WTC11 (cell line): ENCODE measurements at regions not wholly inside any gene's neighbourhood (a gene's known extent, or its start where the extent isn't known, plus 50 kb on each side); places are given as distances from the start of the nearest gene placed in this dataset.

Experiments
- ATAC-seq: fragments of 200-7000 bp; cut with Tn5 transposase; 2 replicates; pipeline ENCODE4 v1.10.0; 2021; ENCODE audit warnings: mild to moderate bottlenecking, moderate library complexity
- CTCF ChIA-PET: fragments of 300-600 bp; sonication (Branson Sonifier 250); formaldehyde crosslinking; loops from one replicate; lab custom pipeline; 2021; ENCODE audit warnings: antibody characterized with exemption; lab: Charles Lee
- POLR2A ChIA-PET: fragments of 350-600 bp; sonication (Branson Sonifier 250); formaldehyde crosslinking; loops from one replicate; lab custom pipeline; 2021; ENCODE audit warnings: antibody characterized with exemption; lab: Charles Lee
- DNase-seq: peaks from one replicate; pipeline ENCODE4 v3.0.0; 2021; ENCODE audit warnings: low spot score
- H3K27ac Mint-ChIP-seq: 2 replicates; pipeline ENCODE4 v1.8.0; 2021; ENCODE audit warnings: mixed read lengths
- H3K27me3 Mint-ChIP-seq: 2 replicates; pipeline ENCODE4 v1.8.0; 2021; ENCODE audit warnings: low read depth, mild to moderate bottlenecking, moderate library complexity, mixed read lengths
- H3K36me3 Mint-ChIP-seq: 2 replicates; pipeline ENCODE4 v1.8.0; 2021; ENCODE audit warnings: mixed read lengths
- H3K4me1 Mint-ChIP-seq: 2 replicates; pipeline ENCODE4 v1.8.0; 2022; ENCODE audit warnings: mixed read lengths
- H3K4me3 Mint-ChIP-seq: 2 replicates; pipeline ENCODE4 v1.8.0; 2021; ENCODE audit warnings: mild to moderate bottlenecking, moderate library complexity, mixed read lengths
- H3K9me3 Mint-ChIP-seq: 2 replicates; pipeline ENCODE4 v1.8.0; 2021; ENCODE audit warnings: mixed read lengths
- ELF4 ChIP-seq: sonication (generic); formaldehyde crosslinking; IDR thresholded peaks from 2 replicates; pipeline ENCODE4 v1.8.1; 2022; ENCODE audit warnings: low read depth, mild to moderate bottlenecking, moderate library complexity, missing genetic modification reagents
- FOXP4 ChIP-seq: sonication (generic); formaldehyde crosslinking; IDR thresholded peaks from 2 replicates; pipeline ENCODE4 v1.8.0; 2022; ENCODE audit warnings: mild to moderate bottlenecking, missing genetic modification reagents
- NFATC4 ChIP-seq: fragments of 250-450 bp; sonication (Bioruptor Pico); IDR thresholded peaks from 2 replicates; pipeline ENCODE4 v1.9.0; 2021; ENCODE audit warnings: mild to moderate bottlenecking
- NFYB ChIP-seq: sonication (generic); formaldehyde crosslinking; conservative IDR thresholded peaks from 2 replicates; pipeline ENCODE4 v1.8.0; 2022; ENCODE audit warnings: low read depth, missing genetic modification reagents
- RELA ChIP-seq: sonication (generic); formaldehyde crosslinking; IDR thresholded peaks from 2 replicates; pipeline ENCODE4 v1.8.1; 2022; ENCODE audit warnings: missing genetic modification reagents, mild to moderate bottlenecking, borderline replicate concordance
- TEAD4 ChIP-seq: sonication (generic); formaldehyde crosslinking; IDR thresholded peaks from 2 replicates; pipeline ENCODE4 v1.8.0; 2022; ENCODE audit warnings: mild to moderate bottlenecking, missing genetic modification reagents
- ZNF219 ChIP-seq: sonication (generic); formaldehyde crosslinking; IDR thresholded peaks from 2 replicates; pipeline ENCODE4 v1.8.0; 2023; ENCODE audit warnings: missing genetic modification reagents, mild to moderate bottlenecking, borderline replicate concordance
- ZNF263 ChIP-seq: sonication (generic); formaldehyde crosslinking; IDR thresholded peaks from 2 replicates; pipeline ENCODE4 v1.8.1; 2022; ENCODE audit warnings: low read depth, mild to moderate bottlenecking, moderate library complexity, missing genetic modification reagents
- ZNF425 ChIP-seq: fragments of 250-450 bp; sonication (Bioruptor Pico); conservative IDR thresholded peaks from 2 replicates; pipeline ENCODE4 v1.9.0; 2021; ENCODE audit warnings: mild to moderate bottlenecking
- TF ChIP-seq, protein P1 (sequence below): sonication (generic); formaldehyde crosslinking; conservative IDR thresholded peaks from 2 replicates; pipeline ENCODE4 v1.8.1; 2023; ENCODE audit warnings: mild to moderate bottlenecking, low read depth, missing genetic modification reagents, moderate library complexity
- TF ChIP-seq, protein P2 (sequence below): sonication (generic); formaldehyde crosslinking; IDR thresholded peaks from 2 replicates; pipeline ENCODE4 v1.8.0; 2022; ENCODE audit warnings: missing genetic modification reagents
- TF ChIP-seq, protein P3 (sequence below): fragments of 250-450 bp; sonication (Bioruptor Pico); IDR thresholded peaks from 2 replicates; pipeline ENCODE4 v1.9.0; 2021; ENCODE audit warnings: mild to moderate bottlenecking, borderline replicate concordance

DNA sequence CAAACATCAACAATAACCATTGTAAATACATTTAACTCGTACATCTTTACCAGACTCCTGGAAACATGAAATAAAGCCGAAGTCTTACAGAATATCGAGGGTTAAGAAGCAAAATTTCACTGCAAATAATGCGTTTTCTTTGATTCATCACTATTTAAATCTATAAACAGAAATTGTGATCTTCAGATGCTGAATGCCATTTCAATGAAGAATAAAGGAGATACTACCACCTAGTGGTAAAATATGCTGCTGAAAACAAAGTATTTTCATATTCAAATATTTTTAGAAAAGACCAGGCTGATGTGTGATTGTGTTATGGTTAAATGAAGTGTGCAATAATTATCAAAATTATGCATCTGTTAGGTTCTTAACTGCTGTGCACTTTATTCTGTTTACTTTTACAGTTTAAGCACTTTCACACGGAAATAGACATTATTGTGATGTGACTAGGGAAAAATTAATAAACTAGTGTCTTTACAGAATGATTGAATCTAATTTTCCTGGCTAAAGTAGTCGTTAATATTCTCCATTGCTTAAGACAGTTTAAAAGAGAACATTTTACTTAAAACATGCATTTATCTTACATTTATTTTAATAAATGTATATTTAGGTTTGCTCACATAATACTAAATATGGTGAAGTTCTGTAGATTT lies 1093.1 kb downstream of the MRPL39 start (continued):
- no peak for TF ChIP-seq ELF4
- TF ChIP-seq NFATC4 (CRISPR knock-in tag) = no peak

GRCh38 chr21:24509131-24509530 lies 1098.2 kb downstream of the MRPL39 start:
- POLR2A ChIA-PET = no interaction called here
- Mint-ChIP-seq H3K9me3 (peaks cover 53% of the 10 kb centered on the region), H3K4me3 (no peak overlapping the region), H3K36me3 (peaks cover 35% of the 10 kb centered on the region), H3K27me3 (0 out of 2 replicates have a peak, but pooled peaks cover 3% of the 10 kb centered on the region), H3K27ac (no peak overlapping the region), H3K4me1 (no peaks in the 10 kb centered on the region)
- CTCF ChIA-PET = no interaction called here
- no peak for TF ChIP-seq ZNF263
- DNase-seq = no peak
- no peak for ATAC-seq

- Mint-ChIP-seq H3K4me1 (no peaks in the 10 kb centered on the region), H3K27ac (no peak overlapping the region)
- CTCF ChIA-PET = no interaction called here
- no peak for ATAC-seq
- TF ChIP-seq ZNF219 = no peak
- TF ChIP-seq, protein P1, sequence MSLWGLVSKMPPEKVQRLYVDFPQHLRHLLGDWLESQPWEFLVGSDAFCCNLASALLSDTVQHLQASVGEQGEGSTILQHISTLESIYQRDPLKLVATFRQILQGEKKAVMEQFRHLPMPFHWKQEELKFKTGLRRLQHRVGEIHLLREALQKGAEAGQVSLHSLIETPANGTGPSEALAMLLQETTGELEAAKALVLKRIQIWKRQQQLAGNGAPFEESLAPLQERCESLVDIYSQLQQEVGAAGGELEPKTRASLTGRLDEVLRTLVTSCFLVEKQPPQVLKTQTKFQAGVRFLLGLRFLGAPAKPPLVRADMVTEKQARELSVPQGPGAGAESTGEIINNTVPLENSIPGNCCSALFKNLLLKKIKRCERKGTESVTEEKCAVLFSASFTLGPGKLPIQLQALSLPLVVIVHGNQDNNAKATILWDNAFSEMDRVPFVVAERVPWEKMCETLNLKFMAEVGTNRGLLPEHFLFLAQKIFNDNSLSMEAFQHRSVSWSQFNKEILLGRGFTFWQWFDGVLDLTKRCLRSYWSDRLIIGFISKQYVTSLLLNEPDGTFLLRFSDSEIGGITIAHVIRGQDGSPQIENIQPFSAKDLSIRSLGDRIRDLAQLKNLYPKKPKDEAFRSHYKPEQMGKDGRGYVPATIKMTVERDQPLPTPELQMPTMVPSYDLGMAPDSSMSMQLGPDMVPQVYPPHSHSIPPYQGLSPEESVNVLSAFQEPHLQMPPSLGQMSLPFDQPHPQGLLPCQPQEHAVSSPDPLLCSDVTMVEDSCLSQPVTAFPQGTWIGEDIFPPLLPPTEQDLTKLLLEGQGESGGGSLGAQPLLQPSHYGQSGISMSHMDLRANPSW (CRISPR knock-in tag) = no peak
- no peak for TF ChIP-seq FOXP4 (CRISPR knock-in tag)
- TF ChIP-seq TEAD4 (CRISPR knock-in tag) = no peak
- TF ChIP-seq NFYB = no peak
- no peak for TF ChIP-seq ZNF263
- TF ChIP-seq, protein P2, sequence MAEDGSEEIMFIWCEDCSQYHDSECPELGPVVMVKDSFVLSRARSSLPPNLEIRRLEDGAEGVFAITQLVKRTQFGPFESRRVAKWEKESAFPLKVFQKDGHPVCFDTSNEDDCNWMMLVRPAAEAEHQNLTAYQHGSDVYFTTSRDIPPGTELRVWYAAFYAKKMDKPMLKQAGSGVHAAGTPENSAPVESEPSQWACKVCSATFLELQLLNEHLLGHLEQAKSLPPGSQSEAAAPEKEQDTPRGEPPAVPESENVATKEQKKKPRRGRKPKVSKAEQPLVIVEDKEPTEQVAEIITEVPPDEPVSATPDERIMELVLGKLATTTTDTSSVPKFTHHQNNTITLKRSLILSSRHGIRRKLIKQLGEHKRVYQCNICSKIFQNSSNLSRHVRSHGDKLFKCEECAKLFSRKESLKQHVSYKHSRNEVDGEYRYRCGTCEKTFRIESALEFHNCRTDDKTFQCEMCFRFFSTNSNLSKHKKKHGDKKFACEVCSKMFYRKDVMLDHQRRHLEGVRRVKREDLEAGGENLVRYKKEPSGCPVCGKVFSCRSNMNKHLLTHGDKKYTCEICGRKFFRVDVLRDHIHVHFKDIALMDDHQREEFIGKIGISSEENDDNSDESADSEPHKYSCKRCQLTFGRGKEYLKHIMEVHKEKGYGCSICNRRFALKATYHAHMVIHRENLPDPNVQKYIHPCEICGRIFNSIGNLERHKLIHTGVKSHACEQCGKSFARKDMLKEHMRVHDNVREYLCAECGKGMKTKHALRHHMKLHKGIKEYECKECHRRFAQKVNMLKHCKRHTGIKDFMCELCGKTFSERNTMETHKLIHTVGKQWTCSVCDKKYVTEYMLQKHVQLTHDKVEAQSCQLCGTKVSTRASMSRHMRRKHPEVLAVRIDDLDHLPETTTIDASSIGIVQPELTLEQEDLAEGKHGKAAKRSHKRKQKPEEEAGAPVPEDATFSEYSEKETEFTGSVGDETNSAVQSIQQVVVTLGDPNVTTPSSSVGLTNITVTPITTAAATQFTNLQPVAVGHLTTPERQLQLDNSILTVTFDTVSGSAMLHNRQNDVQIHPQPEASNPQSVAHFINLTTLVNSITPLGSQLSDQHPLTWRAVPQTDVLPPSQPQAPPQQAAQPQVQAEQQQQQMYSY (CRISPR knock-in tag) = no peak
- TF ChIP-seq RELA (CRISPR knock-in tag) = no peak
- TF ChIP-seq, protein P3, sequence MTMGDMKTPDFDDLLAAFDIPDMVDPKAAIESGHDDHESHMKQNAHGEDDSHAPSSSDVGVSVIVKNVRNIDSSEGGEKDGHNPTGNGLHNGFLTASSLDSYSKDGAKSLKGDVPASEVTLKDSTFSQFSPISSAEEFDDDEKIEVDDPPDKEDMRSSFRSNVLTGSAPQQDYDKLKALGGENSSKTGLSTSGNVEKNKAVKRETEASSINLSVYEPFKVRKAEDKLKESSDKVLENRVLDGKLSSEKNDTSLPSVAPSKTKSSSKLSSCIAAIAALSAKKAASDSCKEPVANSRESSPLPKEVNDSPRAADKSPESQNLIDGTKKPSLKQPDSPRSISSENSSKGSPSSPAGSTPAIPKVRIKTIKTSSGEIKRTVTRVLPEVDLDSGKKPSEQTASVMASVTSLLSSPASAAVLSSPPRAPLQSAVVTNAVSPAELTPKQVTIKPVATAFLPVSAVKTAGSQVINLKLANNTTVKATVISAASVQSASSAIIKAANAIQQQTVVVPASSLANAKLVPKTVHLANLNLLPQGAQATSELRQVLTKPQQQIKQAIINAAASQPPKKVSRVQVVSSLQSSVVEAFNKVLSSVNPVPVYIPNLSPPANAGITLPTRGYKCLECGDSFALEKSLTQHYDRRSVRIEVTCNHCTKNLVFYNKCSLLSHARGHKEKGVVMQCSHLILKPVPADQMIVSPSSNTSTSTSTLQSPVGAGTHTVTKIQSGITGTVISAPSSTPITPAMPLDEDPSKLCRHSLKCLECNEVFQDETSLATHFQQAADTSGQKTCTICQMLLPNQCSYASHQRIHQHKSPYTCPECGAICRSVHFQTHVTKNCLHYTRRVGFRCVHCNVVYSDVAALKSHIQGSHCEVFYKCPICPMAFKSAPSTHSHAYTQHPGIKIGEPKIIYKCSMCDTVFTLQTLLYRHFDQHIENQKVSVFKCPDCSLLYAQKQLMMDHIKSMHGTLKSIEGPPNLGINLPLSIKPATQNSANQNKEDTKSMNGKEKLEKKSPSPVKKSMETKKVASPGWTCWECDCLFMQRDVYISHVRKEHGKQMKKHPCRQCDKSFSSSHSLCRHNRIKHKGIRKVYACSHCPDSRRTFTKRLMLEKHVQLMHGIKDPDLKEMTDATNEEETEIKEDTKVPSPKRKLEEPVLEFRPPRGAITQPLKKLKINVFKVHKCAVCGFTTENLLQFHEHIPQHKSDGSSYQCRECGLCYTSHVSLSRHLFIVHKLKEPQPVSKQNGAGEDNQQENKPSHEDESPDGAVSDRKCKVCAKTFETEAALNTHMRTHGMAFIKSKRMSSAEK (CRISPR knock-in tag) = no peak
- no peak for TF ChIP-seq ZNF425 (CRISPR knock-in tag)
- TF ChIP-seq, all 79 proteins: peak for 0
- Mint-ChIP-seq H3K4me3 (no peak overlapping the region), H3K9me3 (peaks cover 32% of the 10 kb centered on the region), H3K36me3 (peaks cover 12% of the 10 kb centered on the region; the same call in 1 of the 2 replicates), H3K27me3 (peaks cover 4% of the 10 kb centered on the region; the same call in 1 of the 2 replicates)
- DNase-seq = no peak
- POLR2A ChIA-PET = no interaction called here
Measured at GRCh38 chr21:24486973-24487372, 1120.3 kb downstream of the MRPL39 start.
